K562 (cell line): ENCODE measurements at regions not wholly inside any gene's neighbourhood (a gene's known extent, or its start where the extent isn't known, plus 50 kb on each side); places are given as distances from the start of the nearest gene placed in this dataset.

Experiments used
- ATF7 ChIP-seq: fragments of 450-650 bp; IDR thresholded peaks from 2 replicates; pipeline ENCODE4 v1.7.1; 2014; ENCODE audit warnings: mild to moderate bottlenecking, moderate library complexity
- CHCHD3 ChIP-seq: fragments of 250-450 bp; sonication (Bioruptor Pico); IDR thresholded peaks from 2 replicates; pipeline ENCODE4 v2.1.2; 2022; ENCODE audit warnings: mild to moderate bottlenecking
- E4F1 ChIP-seq: fragments of 250-450 bp; sonication (Bioruptor Pico); IDR thresholded peaks from 2 replicates; pipeline ENCODE4 v1.5.0; 2021; ENCODE audit warnings: mild to moderate bottlenecking, borderline replicate concordance
- KAT8 ChIP-seq: fragments of 450-650 bp; IDR thresholded peaks from 2 replicates; pipeline ENCODE4 v1.6.1; 2016; ENCODE audit warnings: low read depth, mild to moderate bottlenecking
- RCOR1 ChIP-seq, 2 experiments: IDR thresholded peaks; 2 replicates each; pipeline ENCODE4 v1.6.1; 2012; ENCODE audit warnings: low read depth in 2 of 2, low read length in 2 of 2, borderline replicate concordance in 1 of 2, improper control_type of control experiment in 1 of 2
- RFX7 ChIP-seq: fragments of 250-450 bp; sonication (Bioruptor Pico); IDR thresholded peaks from 2 replicates; pipeline ENCODE4 v1.5.1; 2021; ENCODE audit warnings: mild to moderate bottlenecking
- SREBF2 ChIP-seq: sonication (generic); formaldehyde crosslinking; IDR thresholded peaks from 2 replicates; pipeline ENCODE4 v1.4.0; 2020; ENCODE audit warnings: mild to moderate bottlenecking, missing genetic modification reagents
- ZNF140 ChIP-seq: fragments of 250-450 bp; sonication (Bioruptor Pico); IDR thresholded peaks from 2 replicates; pipeline ENCODE4 v1.8.0; 2021; ENCODE audit warnings: moderate library complexity, mild to moderate bottlenecking, inconsistent platforms
- ZNF609 ChIP-seq: sonication (generic); formaldehyde crosslinking; IDR thresholded peaks from 2 replicates; pipeline ENCODE4 v1.8.1; 2023; ENCODE audit warnings: missing genetic modification reagents, mild to moderate bottlenecking, borderline replicate concordance
- TF ChIP-seq, protein P1 (sequence below): fragments of 200-800 bp; sonication (Bioruptor generic); IDR thresholded peaks from 2 replicates; pipeline ENCODE4 v1.6.1; 2016; ENCODE audit warnings: missing genetic modification characterization, missing compliant biosample characterization
- TF ChIP-seq, protein P2 (sequence below): fragments of 450-650 bp; IDR thresholded peaks from one replicate; pipeline ENCODE4 v1.6.1; 2018; ENCODE audit warnings: mild to moderate bottlenecking, moderate library complexity; ENCODE audit not compliant: partially characterized antibody

DNA sequence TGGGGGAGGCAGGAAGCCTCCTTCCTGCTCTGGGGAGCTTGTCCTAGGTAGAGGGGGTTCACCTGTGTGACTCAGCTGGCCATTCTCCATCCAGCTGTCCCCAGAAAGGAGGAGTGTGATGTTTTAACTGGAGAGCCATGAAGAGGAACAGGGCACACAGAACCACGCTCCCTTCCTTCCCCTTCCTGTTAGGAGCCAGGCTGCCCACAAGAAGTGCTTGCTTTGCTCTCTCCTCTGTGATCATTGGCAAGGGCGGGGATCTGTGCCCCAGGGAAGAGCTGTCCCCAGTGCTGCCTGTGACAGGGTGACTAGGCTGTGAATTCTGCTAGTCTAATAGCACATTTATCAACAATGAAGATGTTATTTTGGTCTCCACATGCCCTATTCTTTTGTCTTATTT is 169.6 kb upstream of the GATB start (continued):
- TF ChIP-seq SREBF2 (no peak), ZNF140 (CRISPR knock-in tag) (no peak), RCOR1 (IDR thresholded peaks at IDR 0.05; ENCODE audit: borderline replicate concordance in 1 of 2, low read depth in 2 of 2, low read length in 2 of 2) (no peak), ATF7 (no peak), RFX7 (CRISPR knock-in tag) (no peak), CHCHD3 (CRISPR knock-in tag) (no peak), ZNF609 (no peak), E4F1 (CRISPR knock-in tag) (no peak), KAT8 (no peak)
- TF ChIP-seq, protein P1, sequence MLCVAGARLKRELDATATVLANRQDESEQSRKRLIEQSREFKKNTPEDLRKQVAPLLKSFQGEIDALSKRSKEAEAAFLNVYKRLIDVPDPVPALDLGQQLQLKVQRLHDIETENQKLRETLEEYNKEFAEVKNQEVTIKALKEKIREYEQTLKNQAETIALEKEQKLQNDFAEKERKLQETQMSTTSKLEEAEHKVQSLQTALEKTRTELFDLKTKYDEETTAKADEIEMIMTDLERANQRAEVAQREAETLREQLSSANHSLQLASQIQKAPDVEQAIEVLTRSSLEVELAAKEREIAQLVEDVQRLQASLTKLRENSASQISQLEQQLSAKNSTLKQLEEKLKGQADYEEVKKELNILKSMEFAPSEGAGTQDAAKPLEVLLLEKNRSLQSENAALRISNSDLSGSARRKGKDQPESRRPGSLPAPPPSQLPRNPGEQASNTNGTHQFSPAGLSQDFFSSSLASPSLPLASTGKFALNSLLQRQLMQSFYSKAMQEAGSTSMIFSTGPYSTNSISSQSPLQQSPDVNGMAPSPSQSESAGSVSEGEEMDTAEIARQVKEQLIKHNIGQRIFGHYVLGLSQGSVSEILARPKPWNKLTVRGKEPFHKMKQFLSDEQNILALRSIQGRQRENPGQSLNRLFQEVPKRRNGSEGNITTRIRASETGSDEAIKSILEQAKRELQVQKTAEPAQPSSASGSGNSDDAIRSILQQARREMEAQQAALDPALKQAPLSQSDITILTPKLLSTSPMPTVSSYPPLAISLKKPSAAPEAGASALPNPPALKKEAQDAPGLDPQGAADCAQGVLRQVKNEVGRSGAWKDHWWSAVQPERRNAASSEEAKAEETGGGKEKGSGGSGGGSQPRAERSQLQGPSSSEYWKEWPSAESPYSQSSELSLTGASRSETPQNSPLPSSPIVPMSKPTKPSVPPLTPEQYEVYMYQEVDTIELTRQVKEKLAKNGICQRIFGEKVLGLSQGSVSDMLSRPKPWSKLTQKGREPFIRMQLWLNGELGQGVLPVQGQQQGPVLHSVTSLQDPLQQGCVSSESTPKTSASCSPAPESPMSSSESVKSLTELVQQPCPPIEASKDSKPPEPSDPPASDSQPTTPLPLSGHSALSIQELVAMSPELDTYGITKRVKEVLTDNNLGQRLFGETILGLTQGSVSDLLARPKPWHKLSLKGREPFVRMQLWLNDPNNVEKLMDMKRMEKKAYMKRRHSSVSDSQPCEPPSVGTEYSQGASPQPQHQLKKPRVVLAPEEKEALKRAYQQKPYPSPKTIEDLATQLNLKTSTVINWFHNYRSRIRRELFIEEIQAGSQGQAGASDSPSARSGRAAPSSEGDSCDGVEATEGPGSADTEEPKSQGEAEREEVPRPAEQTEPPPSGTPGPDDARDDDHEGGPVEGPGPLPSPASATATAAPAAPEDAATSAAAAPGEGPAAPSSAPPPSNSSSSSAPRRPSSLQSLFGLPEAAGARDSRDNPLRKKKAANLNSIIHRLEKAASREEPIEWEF (CRISPR knock-in tag) = no peak
- TF ChIP-seq, protein P2, sequence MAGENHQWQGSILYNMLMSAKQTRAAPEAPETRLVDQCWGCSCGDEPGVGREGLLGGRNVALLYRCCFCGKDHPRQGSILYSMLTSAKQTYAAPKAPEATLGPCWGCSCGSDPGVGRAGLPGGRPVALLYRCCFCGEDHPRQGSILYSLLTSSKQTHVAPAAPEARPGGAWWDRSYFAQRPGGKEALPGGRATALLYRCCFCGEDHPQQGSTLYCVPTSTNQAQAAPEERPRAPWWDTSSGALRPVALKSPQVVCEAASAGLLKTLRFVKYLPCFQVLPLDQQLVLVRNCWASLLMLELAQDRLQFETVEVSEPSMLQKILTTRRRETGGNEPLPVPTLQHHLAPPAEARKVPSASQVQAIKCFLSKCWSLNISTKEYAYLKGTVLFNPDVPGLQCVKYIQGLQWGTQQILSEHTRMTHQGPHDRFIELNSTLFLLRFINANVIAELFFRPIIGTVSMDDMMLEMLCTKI = no peak
